GM12873 (cell line): ENCODE measurements at regions not wholly inside any gene's neighbourhood (a gene's known extent, or its start where the extent isn't known, plus 50 kb on each side); places are given as distances from the start of the nearest gene placed in this dataset.

Source experiments
- TF ChIP-seq, protein P1 (sequence below): IDR thresholded peaks from 2 replicates; pipeline ENCODE4 v1.5.1; 2012; ENCODE audit warnings: low read depth, mild to moderate bottlenecking, moderate library complexity, low read length, control low read depth; ENCODE audit not compliant: insufficient read depth; ENCODE audit errors: missing control alignments

DNA sequence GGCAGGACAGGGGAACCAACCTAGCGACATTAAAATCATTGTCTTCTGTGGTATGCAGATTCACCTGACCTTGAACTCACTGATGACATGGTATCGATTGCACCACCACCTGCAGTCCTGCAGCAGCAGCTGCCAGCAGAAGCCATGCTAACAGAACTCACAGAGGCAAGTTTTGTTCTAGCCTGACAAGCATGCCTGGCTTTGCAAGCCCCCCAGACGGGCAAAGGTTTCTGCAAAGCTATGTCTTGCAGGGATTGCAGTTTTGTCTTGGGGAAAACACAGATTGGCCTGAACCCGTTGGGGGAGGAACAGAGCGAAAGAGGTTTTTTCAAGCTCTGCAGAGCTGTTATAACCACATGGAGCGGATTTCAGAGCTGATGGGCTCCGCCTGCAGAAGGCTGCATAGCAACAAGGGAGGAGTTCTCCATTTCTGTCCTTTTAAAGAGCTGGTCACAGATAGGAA, 221.0 kb downstream of the HIPK3 start:
- TF ChIP-seq, protein P1, sequence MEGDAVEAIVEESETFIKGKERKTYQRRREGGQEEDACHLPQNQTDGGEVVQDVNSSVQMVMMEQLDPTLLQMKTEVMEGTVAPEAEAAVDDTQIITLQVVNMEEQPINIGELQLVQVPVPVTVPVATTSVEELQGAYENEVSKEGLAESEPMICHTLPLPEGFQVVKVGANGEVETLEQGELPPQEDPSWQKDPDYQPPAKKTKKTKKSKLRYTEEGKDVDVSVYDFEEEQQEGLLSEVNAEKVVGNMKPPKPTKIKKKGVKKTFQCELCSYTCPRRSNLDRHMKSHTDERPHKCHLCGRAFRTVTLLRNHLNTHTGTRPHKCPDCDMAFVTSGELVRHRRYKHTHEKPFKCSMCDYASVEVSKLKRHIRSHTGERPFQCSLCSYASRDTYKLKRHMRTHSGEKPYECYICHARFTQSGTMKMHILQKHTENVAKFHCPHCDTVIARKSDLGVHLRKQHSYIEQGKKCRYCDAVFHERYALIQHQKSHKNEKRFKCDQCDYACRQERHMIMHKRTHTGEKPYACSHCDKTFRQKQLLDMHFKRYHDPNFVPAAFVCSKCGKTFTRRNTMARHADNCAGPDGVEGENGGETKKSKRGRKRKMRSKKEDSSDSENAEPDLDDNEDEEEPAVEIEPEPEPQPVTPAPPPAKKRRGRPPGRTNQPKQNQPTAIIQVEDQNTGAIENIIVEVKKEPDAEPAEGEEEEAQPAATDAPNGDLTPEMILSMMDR = no peak

DNA sequence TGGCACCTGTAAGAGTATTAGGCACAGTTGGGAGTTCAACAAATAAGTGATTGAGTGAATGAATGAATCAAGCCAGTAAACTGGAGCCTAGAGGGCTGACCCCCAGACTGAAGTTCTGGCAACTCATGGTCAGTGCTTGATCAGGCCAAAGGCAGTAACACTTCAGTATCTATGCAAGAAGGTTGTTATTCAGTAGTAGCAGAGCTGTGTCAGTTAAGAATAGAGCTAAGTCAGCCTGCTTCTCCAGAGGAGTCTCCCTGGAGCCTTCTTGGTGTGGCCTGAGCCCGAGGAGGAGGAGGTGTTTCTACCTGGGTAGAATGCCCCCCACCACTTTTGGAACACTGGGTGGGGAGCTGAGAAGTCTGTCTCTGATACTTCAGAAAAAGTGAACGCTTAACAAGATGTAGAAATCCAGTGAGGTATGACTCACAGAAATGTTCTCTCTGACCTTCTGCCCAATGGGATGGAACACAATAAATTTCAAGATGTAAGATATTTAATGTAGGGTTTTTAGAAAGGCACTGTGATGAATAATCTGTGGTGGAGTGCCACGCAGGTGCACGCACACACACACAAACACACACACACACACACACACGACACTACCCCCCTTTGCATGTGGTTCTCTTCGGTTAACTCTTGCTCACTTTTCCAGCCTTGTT, 219.9 kb downstream of the HIPK3 start:
- TF ChIP-seq, protein P1 = no peak

DNA sequence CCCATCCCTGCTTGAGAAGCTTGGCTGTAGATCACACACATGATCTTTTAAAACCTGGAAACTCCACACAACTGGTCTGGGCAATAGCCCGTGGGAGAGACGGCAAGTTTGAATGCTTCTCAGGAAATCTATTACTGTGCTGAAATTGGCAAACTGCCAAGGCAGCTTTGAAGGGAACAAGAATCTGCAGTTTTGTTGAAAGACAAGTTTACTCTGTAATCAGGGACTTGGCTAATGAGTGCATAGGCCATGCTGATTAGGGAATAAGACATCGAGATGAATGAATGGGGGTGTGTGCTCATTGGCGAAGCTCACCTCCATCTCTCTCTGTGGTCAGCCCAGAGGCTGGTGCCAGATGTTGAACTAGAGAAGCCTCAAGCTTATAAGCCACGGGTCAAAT, 218.8 kb downstream of the HIPK3 start:
- TF ChIP-seq, protein P1 = no peak

DNA sequence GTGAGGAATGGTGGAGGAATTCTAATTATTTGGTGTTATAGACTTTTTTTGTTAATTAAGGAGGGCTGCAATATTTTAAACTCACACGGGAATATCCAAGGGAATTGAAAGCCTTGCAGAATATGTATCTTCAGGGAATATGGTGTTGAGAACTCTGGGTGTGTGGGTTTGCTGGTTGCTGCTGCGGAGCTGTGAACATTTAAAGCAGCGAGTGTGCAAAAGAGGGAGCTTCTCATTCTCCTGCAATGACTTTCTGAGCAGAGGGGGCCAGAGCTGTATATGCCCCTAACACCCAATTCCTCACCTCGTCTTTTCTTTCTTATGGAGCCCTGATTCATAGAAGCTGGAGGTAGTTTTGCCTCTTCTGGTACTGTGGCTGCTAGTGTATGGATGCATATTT, 217.7 kb downstream of the HIPK3 start:
- TF ChIP-seq, protein P1 = no peak

DNA sequence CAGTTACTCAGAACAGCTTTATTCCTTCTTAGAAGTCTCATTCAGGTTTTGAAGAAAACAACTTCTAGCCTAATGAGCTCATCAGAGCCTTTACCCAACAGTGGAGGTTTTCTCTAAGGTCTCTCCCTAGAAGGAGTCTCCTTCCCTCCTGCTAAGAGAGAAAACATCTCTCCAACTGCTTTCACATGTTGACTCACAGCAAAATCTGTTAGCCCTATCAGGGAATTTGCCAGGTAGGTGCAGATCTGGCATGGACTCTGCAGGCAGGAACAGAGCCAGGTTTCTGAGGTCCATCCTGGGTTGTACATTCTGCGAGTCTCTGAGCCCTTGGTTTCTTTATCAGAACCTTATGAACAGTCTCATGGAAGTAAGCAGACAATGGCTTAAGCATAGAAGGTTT, 214.4 kb downstream of the HIPK3 start:
- TF ChIP-seq, protein P1 = no peak

DNA sequence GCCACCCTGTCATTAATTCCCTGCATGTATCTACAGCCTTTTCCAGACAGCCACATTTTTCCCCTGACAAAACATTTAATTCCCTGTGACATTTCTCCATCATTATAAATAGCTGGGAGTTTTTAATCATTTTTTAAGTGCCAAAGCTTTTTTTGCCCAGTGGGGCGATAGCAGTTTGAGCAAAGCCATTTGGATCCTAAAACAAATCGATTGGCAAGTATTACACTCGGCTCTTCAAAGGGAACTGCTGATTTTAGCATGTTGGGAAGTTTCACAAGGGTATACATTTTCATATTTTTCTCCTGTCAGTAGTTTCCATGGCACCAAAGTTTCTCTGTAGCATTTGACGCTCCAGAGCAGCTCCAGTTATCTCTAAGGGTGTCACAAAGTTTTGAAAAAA, 210.8 kb downstream of the HIPK3 start:
- TF ChIP-seq, protein P1 = no peak

- TF ChIP-seq, protein P1 = no peak
Observed at GRCh38 chr11:33463059-33463458, 205.9 kb downstream of the HIPK3 start.
